OCI-LY3 (cell line): ENCODE measurements at regions not wholly inside any gene's neighbourhood (a gene's known extent, or its start where the extent isn't known, plus 50 kb on each side); places are given as distances from the start of the nearest gene placed in this dataset.

ENCODE experiments used
- CTCF ChIP-seq: fragments of 200-600, 300-600 bp; sonication (generic); IDR thresholded peaks from 2 replicates; pipeline ENCODE4 v1.5.1; 2014; ENCODE audit warnings: antibody characterized with exemption, low read length, low read depth
- EZH2phosphoT487 ChIP-seq: fragments of 200-600 bp; shearing (Covaris generic); IDR thresholded peaks from 2 replicates; pipeline ENCODE4 v1.6.1; 2018; ENCODE audit warnings: antibody characterized with exemption, mixed run types, low read depth

- TF ChIP-seq EZH2phosphoT487 = no peak
- no peak for TF ChIP-seq CTCF
Measured at GRCh38 chr14:26896447-26896846, 298.6 kb upstream of the NOVA1 start.
